Natural killer cell (primary cell): ENCODE measurements at regions not wholly inside any gene's neighbourhood (a gene's known extent, or its start where the extent isn't known, plus 50 kb on each side); places are given as distances from the start of the nearest gene placed in this dataset.
A peak's percentile ranks its signal among the peaks of the same experiment; 100 is the strongest.
"Not testable (repeated sequence)": the region's sequence is repeated elsewhere in the genome, so short reads cannot be mapped to it uniquely, and the experiment has no call there.

Experiments
- ATAC-seq, 3 donors: fragments of 150-1000 bp in 2 of 3; fragments of 200-7000 bp in 1 of 3; cut with Tn5 transposase; 1 replicate in 1 of 3; 2 replicates in 2 of 3; pipeline ENCODE4 v1.10.0; 2021; ENCODE audit warnings: mild to moderate bottlenecking in 2 of 3, moderate library complexity in 2 of 3
- DNase-seq, 2 donors: peaks; one replicate each; pipeline versions ENCODE4 v3.0.0 to v3.0.0-alpha.2; 2013 to 2021; ENCODE audit warnings: mixed read lengths in 1 of 2
- H3K27ac ChIP-seq: one replicate; pipeline ENCODE4 v1.5.1; 2013; ENCODE audit warnings: mild to moderate bottlenecking, low read length
- H3K27me3 ChIP-seq: one replicate; pipeline ENCODE4 v1.6.1; 2013; ENCODE audit warnings: low read length; ENCODE audit not compliant: control insufficient read depth, insufficient read depth
- H3K36me3 ChIP-seq: one replicate; pipeline ENCODE4 v1.6.1; 2013; ENCODE audit warnings: low read length; ENCODE audit not compliant: control insufficient read depth, insufficient read depth
- H3K4me1 ChIP-seq: one replicate; pipeline ENCODE4 v1.6.1; 2013; ENCODE audit warnings: low read length; ENCODE audit not compliant: control insufficient read depth, insufficient read depth
- H3K4me3 ChIP-seq: one replicate; pipeline ENCODE4 v1.5.1; 2013; ENCODE audit warnings: low read length
- H3K9me3 ChIP-seq: one replicate; pipeline ENCODE4 v1.6.1; 2013; ENCODE audit warnings: low read length; ENCODE audit not compliant: control insufficient read depth, insufficient read depth
- H3K27ac Mint-ChIP-seq, 2 donors: one replicate each; pipeline ENCODE4 v1.8.0; 2022; ENCODE audit warnings: mild to moderate bottlenecking in 2 of 2, mixed read lengths in 2 of 2, moderate library complexity in 1 of 2
- H3K27me3 Mint-ChIP-seq, 2 donors: one replicate each; pipeline ENCODE4 v1.8.0; 2022; ENCODE audit warnings: low read depth in 2 of 2, mixed read lengths in 2 of 2
- H3K36me3 Mint-ChIP-seq: one replicate; pipeline ENCODE4 v1.8.0; 2022; ENCODE audit warnings: mixed read lengths
- H3K4me1 Mint-ChIP-seq, 2 donors: one replicate each; pipeline ENCODE4 v1.8.0; 2022; ENCODE audit warnings: mixed read lengths in 2 of 2
- H3K4me3 Mint-ChIP-seq: one replicate; pipeline ENCODE4 v1.8.0; 2022; ENCODE audit warnings: mild to moderate bottlenecking, moderate library complexity, mixed read lengths
- H3K9me3 Mint-ChIP-seq, 2 donors: one replicate each; pipeline ENCODE4 v1.8.0; 2022; ENCODE audit warnings: mixed read lengths in 2 of 2
- WGBS: methylation state at CpG from one replicate; pipeline ENCODE4 v1.1.7; 2013; ENCODE audit warnings: missing lambda C conversion rate; ENCODE audit not compliant: insufficient coverage; 5-methylcytosine and 5-hydroxymethylcytosine counted together
- intact Hi-C: fragments of 100-400 bp; cut with micrococcal nuclease; formaldehyde crosslinking; loops from one replicate; pipeline ENCODE4 v1.14.2; 2022
- TF ChIP-seq, protein P1 (sequence below): fragments of 200-600 bp; IDR thresholded peaks from one replicate; pipeline ENCODE4 v1.8.0; 2022; ENCODE audit warnings: antibody characterized with exemption

DNA sequence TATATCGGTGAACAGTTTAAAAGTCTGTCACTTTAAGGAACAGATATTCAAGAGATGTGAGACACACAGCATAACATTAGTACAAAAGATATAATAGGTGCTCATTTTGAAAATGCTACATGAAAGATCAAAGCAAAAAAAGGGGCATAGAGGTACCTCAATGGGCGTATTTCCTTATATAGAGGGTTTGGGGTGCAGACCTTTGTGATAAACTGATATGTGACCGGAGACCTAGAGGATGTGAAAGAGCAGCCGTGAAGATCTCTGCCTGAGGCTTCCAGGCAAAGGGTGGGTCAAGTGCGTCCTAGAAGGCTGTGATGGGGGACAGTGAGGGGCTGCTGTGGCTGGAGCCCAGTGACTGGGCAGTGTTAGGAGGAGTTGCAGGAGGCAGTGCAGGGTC lies 551.4 kb downstream of the ETS1 start:
- Histone ChIP-seq H3K4me1 (peaks cover 57% of the 10 kb centered on the region), H3K36me3 (no peaks in the 10 kb centered on the region), H3K9me3 (no peaks in the 10 kb centered on the region), H3K27ac (peak overlapping the region; percentile 14), H3K4me3 (no peak overlapping the region), H3K27me3 (no peaks in the 10 kb centered on the region)
- Mint-ChIP-seq H3K27ac (no peak overlapping the region), H3K27me3 (no peaks in the 10 kb centered on the region), H3K4me3 (no peak overlapping the region), H3K36me3 (no peaks in the 10 kb centered on the region), H3K9me3 (no peaks in the 10 kb centered on the region), H3K4me1 (peaks cover 8 to 31% of the 10 kb centered on the region in 2 donors)
- TF ChIP-seq, protein P1, sequence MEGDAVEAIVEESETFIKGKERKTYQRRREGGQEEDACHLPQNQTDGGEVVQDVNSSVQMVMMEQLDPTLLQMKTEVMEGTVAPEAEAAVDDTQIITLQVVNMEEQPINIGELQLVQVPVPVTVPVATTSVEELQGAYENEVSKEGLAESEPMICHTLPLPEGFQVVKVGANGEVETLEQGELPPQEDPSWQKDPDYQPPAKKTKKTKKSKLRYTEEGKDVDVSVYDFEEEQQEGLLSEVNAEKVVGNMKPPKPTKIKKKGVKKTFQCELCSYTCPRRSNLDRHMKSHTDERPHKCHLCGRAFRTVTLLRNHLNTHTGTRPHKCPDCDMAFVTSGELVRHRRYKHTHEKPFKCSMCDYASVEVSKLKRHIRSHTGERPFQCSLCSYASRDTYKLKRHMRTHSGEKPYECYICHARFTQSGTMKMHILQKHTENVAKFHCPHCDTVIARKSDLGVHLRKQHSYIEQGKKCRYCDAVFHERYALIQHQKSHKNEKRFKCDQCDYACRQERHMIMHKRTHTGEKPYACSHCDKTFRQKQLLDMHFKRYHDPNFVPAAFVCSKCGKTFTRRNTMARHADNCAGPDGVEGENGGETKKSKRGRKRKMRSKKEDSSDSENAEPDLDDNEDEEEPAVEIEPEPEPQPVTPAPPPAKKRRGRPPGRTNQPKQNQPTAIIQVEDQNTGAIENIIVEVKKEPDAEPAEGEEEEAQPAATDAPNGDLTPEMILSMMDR = no peak
- WGBS = 37% methylated on average over 4 of the region's 5 CpGs
- intact Hi-C loops = loop anchor here (5.0 to 10.0 kb wide), 3 partner anchors 256 to 719 kb away; no protein-coding TSS in a partner anchor
- peak in 1 of 2 donors; percentile 28 for DNase-seq
- ATAC-seq = no peak

DNA sequence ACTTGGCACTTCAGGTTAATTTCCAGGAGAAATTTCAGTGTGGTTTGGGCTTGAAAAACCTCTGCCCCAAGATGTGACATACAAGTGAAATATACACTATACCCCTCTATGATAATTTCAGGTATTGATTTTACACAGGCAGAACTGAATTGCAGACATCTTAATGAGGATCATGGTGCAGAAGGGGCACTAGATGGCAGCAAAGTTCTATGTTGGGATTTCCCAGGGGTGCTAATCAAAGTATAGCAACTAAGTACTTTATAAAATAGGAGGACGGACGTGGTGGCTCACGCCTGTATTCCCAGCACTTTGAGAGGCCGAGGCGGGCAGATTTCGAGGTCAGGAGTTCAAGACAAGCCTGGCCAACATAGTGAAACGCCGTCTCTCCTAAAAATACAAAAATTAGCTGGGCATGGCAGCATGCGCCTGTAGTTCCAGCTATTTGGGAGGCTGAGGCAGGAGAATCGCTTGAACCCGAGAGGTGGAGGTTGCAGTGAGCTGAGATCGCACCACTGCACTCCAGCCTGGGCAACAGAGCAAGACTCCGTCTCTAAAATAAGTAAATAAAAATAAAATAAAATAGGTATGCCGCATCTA lies 555.7 kb downstream of the ETS1 start:
- DNase-seq = peak; percentile 43 to 92
- H3K36me3 Mint-ChIP-seq, H3K27ac Mint-ChIP-seq, H3K27ac ChIP-seq, H3K36me3 ChIP-seq, H3K4me1 Mint-ChIP-seq, H3K4me3 ChIP-seq, H3K4me3 Mint-ChIP-seq, H3K9me3 Mint-ChIP-seq, H3K9me3 ChIP-seq, H3K27me3 ChIP-seq: not testable (repeated sequence)
- peaks cover 17 to 24% of the 10 kb centered on the region in 2 donors for H3K27me3 Mint-ChIP-seq
- ATAC-seq = peak; percentile 77 to 93 (median 91)
- intact Hi-C loops = loop anchor here (1.0 to 10.0 kb wide), 7 partner anchors 127 to 925 kb away; no protein-coding TSS in a partner anchor
- WGBS = 46% methylated on average over 12 of the region's 14 CpGs
- H3K4me1 ChIP-seq = peaks cover 21% of the 10 kb centered on the region
- TF ChIP-seq, protein P1 = peak; percentile 91

DNA sequence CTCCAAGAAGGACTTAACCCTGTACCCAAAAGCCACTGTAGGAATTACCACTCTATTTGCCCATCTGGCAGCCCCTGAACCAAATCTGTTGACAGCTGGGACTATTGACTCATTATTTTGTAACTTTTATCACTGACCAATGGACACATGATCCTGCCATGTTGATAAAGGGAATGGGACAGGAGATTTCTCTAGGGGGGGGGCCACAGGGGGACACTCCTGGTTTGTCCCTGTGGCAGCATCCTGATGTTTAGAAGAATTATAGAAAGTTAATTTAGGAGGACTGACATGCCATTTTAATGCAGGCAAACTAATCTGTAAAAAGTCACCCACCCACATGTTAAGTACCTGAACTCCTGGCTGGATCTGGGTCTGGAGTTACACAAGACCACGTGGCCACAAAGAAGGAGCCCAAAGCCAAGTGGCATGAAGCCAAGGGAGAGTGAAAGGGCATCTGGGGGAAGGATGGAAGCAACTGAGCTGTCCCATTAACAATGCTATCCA lies 558.1 kb downstream of the ETS1 start:
- Histone ChIP-seq H3K27me3 (no peaks in the 10 kb centered on the region), H3K4me3 (no peak overlapping the region), H3K36me3 (no peaks in the 10 kb centered on the region), H3K4me1 (peaks cover 4% of the 10 kb centered on the region), H3K9me3 (no peaks in the 10 kb centered on the region), H3K27ac (no peak overlapping the region)
- Mint-ChIP-seq H3K4me3 (no peak overlapping the region), H3K4me1 (peaks cover 0 to 5% of the 10 kb centered on the region in 2 donors), H3K36me3 (no peaks in the 10 kb centered on the region), H3K27me3 (peaks cover 19 to 25% of the 10 kb centered on the region in 2 donors), H3K9me3 (no peaks in the 10 kb centered on the region), H3K27ac (no peak overlapping the region)
- ATAC-seq (no peak), DNase-seq (no peak)
- intact Hi-C loops = no loop called here
- WGBS = 11% methylated on average over 1 of the region's 1 CpG
- TF ChIP-seq, protein P1 = no peak

DNA sequence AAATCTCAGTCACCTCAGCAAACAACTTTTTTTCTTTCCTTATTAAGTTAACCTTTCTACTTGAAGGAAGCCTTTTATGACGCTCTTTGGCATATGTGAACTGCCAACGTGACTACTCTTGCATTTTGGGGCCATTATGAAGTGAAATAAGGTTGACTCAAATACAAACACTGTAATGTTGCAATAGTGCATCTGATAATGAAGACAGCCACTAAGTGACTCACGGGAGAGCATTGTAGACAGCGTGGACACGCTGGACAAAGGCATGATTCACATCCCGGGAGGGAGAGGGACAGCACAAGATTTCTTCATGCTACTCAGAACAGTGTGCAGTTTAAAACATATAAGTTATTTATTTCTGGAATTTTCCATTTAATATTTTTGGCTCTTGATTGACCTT lies 560.8 kb downstream of the ETS1 start:
- 85% methylated on average over 6 of the region's 6 CpGs for WGBS
- ATAC-seq = no peak
- Histone ChIP-seq H3K9me3 (no peaks in the 10 kb centered on the region), H3K27me3 (no peaks in the 10 kb centered on the region), H3K36me3 (no peaks in the 10 kb centered on the region), H3K4me1 (peaks cover under 1% of the 10 kb centered on the region), H3K27ac (no peak overlapping the region), H3K4me3 (no peak overlapping the region)
- intact Hi-C loops = no loop called here
- no peaks in the 10 kb centered on the region for H3K36me3 Mint-ChIP-seq
- H3K27ac Mint-ChIP-seq = no peak overlapping the region
- no peak overlapping the region for H3K4me3 Mint-ChIP-seq
- no peaks in the 10 kb centered on the region for H3K4me1 Mint-ChIP-seq
- peaks cover 19 to 25% of the 10 kb centered on the region in 2 donors for H3K27me3 Mint-ChIP-seq
- DNase-seq = no peak
- TF ChIP-seq, protein P1 = no peak
- H3K9me3 Mint-ChIP-seq = no peaks in the 10 kb centered on the region
